PC-9 (cell line): ENCODE measurements at regions not wholly inside any gene's neighbourhood (a gene's known extent, or its start where the extent isn't known, plus 50 kb on each side); places are given as distances from the start of the nearest gene placed in this dataset.

Experiments
- CTCF ChIP-seq: fragments of 200-600 bp; sonication (generic); conservative IDR thresholded peaks from 2 replicates; pipeline ENCODE4 v1.6.1; 2017; ENCODE audit warnings: mixed run types, antibody characterized with exemption, mild to moderate bottlenecking, moderate library complexity
- EZH2 ChIP-seq: fragments of 200-600 bp; sonication (generic); IDR thresholded peaks from 2 replicates; pipeline ENCODE4 v1.8.0; 2017; ENCODE audit warnings: antibody characterized with exemption, low read depth

GRCh38 chr18:8977701-8978100 lies 124.8 kb upstream of the NDUFV2 start:
- TF ChIP-seq CTCF (no peak), EZH2 (no peak)
